Pancreas (tissue), 10 donors: ENCODE measurements at regions not wholly inside any gene's neighbourhood (a gene's known extent, or its start where the extent isn't known, plus 50 kb on each side); places are given as distances from the start of the nearest gene placed in this dataset.

Source experiments
- ATAC-seq, 4 donors: fragments of 200-7000 bp; cut with Tn5 transposase; one replicate each; pipeline versions ENCODE4 v1.8.0 to v1.9.1; 2020; ENCODE audit warnings: mild to moderate bottlenecking in 4 of 4, moderate library complexity in 4 of 4
- DNase-seq, 6 donors: peaks; one replicate each; pipeline ENCODE4 v3.0.0-alpha.2; 2020
- FAIRE-seq: peaks from 2 replicates; lab custom pipeline; 2012; peaks lifted over from hg19 to GRCh38; lab: Jason Lieb, UNC
- H3K27ac ChIP-seq, 4 donors: fragments of 200-600 bp; sonication (generic); 1 replicate in 3 of 4; 2 replicates in 1 of 4; pipeline versions ENCODE4 v1.5.0 to v1.8.0; 2020
- H3K27me3 ChIP-seq, 4 donors: fragments of 200-600 bp; one replicate each; pipeline ENCODE4 v1.8.0; 2021
- H3K36me3 ChIP-seq, 3 donors: fragments of 200-600 bp; sonication (generic) in 1 of 3; one replicate each; pipeline versions ENCODE4 v1.5.0 to v1.8.0; 2020 to 2021
- H3K4me1 ChIP-seq, 3 donors: fragments of 200-600 bp; one replicate each; pipeline ENCODE4 v1.8.0; 2021
- H3K4me3 ChIP-seq, 4 donors: fragments of 200-600 bp; sonication (generic) in 2 of 4; one replicate each; pipeline versions ENCODE4 v1.5.0 to v1.8.0; 2020 to 2021
- H3K9me3 ChIP-seq, 4 donors: fragments of 200-600 bp; one replicate each; pipeline ENCODE4 v1.8.0; 2021
- WGBS, 2 donors: extraction: QIAGEN DNeasy Blood & Tissue Kit; methylation state at CpG; one replicate each; pipeline ENCODE4 v1.1.7; 2013; 5-methylcytosine and 5-hydroxymethylcytosine counted together
- intact Hi-C, 3 donors: fragments of 100-400 bp; cut with DNase I; formaldehyde crosslinking; loops; one replicate each; pipeline versions ENCODE4 v1.11.1 to v1.14.2; 2022
- TF ChIP-seq, protein P1 (sequence below), 4 donors: fragments of 200-600 bp; sonication (generic) in 3 of 4; IDR thresholded peaks; one replicate each; pipeline versions ENCODE4 v1.5.0 to v1.8.0; 2021; ENCODE audit warnings: antibody characterized with exemption in 4 of 4
- donor health status: healthy with polysubstance abuse.
- donor health status: DM: no; HTN: no; CAD: no; lungs with moderate emphysema.
- donor health status: DM: no; HTN: no; CAD: no.
- donor health status: control.
- donor health status: control.
- donor health status: Bipolar disorder and iron deficiency.
- donor health status: DM: yes; HTN: yes; CAD: no.
- donor health status: DM: no; HTN: no; CAD: no.
- donor health status: DM: no; HTN: no; CAD: no.
- donor health status: DM: yes; HTN: yes; CAD: no.

DNA sequence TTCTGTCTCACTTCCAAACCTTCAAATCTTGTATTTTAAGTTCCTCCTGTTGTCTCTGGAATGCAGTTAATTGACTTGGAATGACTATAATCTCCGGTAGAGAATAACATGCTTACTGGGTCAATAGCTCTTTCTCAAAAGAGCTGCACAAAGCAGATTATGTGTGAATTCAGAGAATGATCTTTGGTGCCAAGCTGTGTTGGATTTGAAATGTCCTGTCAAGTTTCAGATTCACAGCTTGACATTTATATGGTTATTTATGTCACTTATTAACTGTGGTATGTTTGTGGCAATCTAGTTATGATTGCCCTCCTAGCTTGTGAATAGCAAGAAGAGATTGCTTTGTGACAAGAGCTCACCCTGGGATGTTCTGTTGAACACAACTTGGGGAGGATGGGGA lies 128.3 kb upstream of the KCNE2 start:
- ATAC-seq (no peak), DNase-seq (no peak), FAIRE-seq (no peak)
- Histone ChIP-seq H3K27ac (no peak overlapping the region), H3K9me3 (no peaks in the 10 kb centered on the region), H3K27me3 (no peaks in the 10 kb centered on the region), H3K4me3 (no peak overlapping the region), H3K36me3 (no peaks in the 10 kb centered on the region), H3K4me1 (no peaks in the 10 kb centered on the region)
- 5 to 15% methylated on average over 1 of the region's 1 CpG for WGBS, 2 donors
- TF ChIP-seq, protein P1, sequence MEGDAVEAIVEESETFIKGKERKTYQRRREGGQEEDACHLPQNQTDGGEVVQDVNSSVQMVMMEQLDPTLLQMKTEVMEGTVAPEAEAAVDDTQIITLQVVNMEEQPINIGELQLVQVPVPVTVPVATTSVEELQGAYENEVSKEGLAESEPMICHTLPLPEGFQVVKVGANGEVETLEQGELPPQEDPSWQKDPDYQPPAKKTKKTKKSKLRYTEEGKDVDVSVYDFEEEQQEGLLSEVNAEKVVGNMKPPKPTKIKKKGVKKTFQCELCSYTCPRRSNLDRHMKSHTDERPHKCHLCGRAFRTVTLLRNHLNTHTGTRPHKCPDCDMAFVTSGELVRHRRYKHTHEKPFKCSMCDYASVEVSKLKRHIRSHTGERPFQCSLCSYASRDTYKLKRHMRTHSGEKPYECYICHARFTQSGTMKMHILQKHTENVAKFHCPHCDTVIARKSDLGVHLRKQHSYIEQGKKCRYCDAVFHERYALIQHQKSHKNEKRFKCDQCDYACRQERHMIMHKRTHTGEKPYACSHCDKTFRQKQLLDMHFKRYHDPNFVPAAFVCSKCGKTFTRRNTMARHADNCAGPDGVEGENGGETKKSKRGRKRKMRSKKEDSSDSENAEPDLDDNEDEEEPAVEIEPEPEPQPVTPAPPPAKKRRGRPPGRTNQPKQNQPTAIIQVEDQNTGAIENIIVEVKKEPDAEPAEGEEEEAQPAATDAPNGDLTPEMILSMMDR (IDR thresholded peaks at IDR 0.05) = no peak
- intact Hi-C loops = no loop called here

DNA sequence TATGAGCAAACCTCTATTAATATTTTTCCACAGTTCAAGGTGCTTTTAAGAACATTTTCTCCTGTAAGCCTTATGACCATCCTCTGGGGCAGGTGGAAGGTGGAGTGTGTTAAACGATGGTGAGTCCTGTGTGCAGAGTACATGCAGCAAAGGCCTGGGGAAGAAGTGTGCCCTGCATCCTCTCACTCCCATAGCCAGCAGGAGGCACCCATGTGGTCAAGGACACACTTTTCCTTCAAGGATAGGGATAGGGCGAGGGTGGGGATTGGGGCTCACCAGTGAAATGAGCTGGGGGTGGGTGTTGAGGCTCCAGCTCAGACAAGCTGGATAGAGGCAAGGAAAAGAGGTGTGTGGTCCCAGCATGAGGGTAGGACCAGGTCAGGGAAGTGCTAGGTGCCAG lies 120.8 kb upstream of the KCNE2 start:
- H3K27me3 ChIP-seq = no peaks in the 10 kb centered on the region
- H3K4me1 ChIP-seq = no peaks in the 10 kb centered on the region
- no peaks in the 10 kb centered on the region for H3K9me3 ChIP-seq
- H3K4me3 ChIP-seq = no peak overlapping the region
- FAIRE-seq (no peak), ATAC-seq (no peak), DNase-seq (no peak)
- no peaks in the 10 kb centered on the region for H3K36me3 ChIP-seq
- H3K27ac ChIP-seq = no peak overlapping the region
- TF ChIP-seq, protein P1 (IDR thresholded peaks at IDR 0.05) = no peak
- intact Hi-C loops = no loop called here
- WGBS, 2 donors = 51 to 78% methylated on average over 2 of the region's 2 CpGs

DNA sequence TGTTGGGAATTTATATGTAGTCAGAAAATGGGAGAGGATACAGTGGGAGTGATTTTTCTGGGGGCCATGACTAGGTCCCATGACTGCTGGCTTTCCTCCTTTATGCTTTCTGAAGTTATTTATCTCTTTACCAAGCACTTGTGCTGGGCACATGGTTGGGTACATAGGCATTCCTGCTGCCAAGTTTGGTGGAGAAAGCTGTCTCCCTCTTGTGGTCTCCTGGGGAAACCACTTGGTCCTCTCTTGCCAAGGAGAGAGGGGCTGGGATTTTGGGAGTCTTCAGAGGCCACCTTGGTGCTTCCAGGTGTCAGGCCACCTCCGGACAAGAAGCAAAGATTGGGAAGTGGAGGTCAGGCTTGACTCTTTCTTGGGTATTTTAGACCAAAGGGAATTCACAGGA lies 120.2 kb upstream of the KCNE2 start:
- H3K36me3 ChIP-seq = no peaks in the 10 kb centered on the region
- intact Hi-C loops = no loop called here
- FAIRE-seq = no peak
- no peaks in the 10 kb centered on the region for H3K27me3 ChIP-seq
- no peak overlapping the region for H3K4me3 ChIP-seq
- H3K9me3 ChIP-seq = no peaks in the 10 kb centered on the region
- peak in 2 of 6 donors; percentile 19 to 22 for DNase-seq
- H3K4me1 ChIP-seq = no peaks in the 10 kb centered on the region
- WGBS, 2 donors = 45 to 73% methylated on average over 1 of the region's 1 CpG
- peak in 3 of 4 donors; percentile 53 to 84 (median 56) for ATAC-seq
- H3K27ac ChIP-seq = no peak overlapping the region
- TF ChIP-seq, protein P1 (IDR thresholded peaks at IDR 0.05) = peak in 2 of 4 donors; percentile 9 to 13

DNA sequence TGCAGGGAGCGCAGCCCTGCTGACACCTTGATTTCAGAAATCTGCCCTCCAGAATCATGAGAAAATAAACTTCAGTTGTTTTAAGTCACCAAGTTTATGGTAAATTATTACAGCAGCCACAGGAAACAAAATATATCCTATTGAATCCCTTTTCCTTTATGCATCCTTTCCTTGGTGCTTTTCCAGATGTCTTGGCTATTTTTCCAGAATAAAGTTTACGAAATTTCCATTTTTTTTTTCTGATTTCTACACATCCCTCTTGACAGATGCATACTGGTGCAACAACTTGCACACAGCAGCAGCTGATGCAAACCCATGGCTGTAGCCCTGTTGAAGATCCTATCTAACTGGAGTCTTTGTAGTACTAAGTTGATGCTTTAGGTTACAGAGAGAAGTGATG lies 111.1 kb upstream of the KCNE2 start:
- no peak overlapping the region for H3K27ac ChIP-seq

DNA sequence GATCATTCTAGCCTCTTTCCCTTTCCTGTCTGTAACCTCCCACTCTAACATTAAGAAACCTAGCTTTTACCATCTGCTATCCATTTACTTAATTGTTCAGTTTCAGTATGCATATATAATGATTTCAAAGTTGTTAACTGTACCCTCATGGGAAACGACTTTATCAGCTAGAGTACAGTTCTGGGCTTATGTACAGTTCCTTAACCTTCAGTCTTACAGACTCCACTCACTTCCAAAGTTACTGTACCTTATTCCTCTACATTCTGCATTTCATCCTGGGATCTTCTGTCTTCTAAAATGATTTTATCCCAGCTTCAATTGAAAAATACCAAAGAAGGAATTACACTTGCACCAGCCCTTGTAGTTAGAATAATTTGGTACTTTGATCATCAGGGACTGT lies 108.7 kb upstream of the KCNE2 start:
- ATAC-seq (no peak), FAIRE-seq (no peak), DNase-seq (no peak)
- Histone ChIP-seq H3K36me3 (no peaks in the 10 kb centered on the region), H3K4me1 (no peaks in the 10 kb centered on the region), H3K27ac (no peak overlapping the region), H3K4me3 (no peak overlapping the region), H3K9me3 (no peaks in the 10 kb centered on the region), H3K27me3 (no peaks in the 10 kb centered on the region)
- TF ChIP-seq, protein P1 (IDR thresholded peaks at IDR 0.05) = no peak
- intact Hi-C loops = no loop called here
- WGBS, 2 donors = 37 to 64% methylated on average over 1 of the region's 1 CpG

More for the DNA sequence above, 111.1 kb upstream of the KCNE2 start:
- H3K4me3 ChIP-seq = no peak overlapping the region
- H3K36me3 ChIP-seq = no peaks in the 10 kb centered on the region
- no peaks in the 10 kb centered on the region for H3K27me3 ChIP-seq
- 71 to 77% methylated on average over 2 of the region's 2 CpGs for WGBS, 2 donors
- H3K4me1 ChIP-seq = no peaks in the 10 kb centered on the region
- ATAC-seq = no peak
- no peak for FAIRE-seq
- intact Hi-C loops = no loop called here
- no peaks in the 10 kb centered on the region for H3K9me3 ChIP-seq
- DNase-seq = no peak
- TF ChIP-seq, protein P1 (IDR thresholded peaks at IDR 0.05) = no peak
